ENCODE measurements at regions not wholly inside any gene's neighbourhood (a gene's known extent, or its start where the extent isn't known, plus 50 kb on each side); places are given as distances from the start of the nearest gene placed in this dataset.
"Not testable (repeated sequence)": the region's sequence is repeated elsewhere in the genome, so short reads cannot be mapped to it uniquely, and the experiment has no call there.

- TF ChIP-seq POLR2AphosphoS5, POLR2A (IDR thresholded peaks at IDR 0.05): not testable (repeated sequence)
Measured at GRCh38 chr6:152834366-152834765, 83.8 kb downstream of the VIP start.
